Sigmoid colon (tissue), 4 donors: ENCODE measurements at regions not wholly inside any gene's neighbourhood (a gene's known extent, or its start where the extent isn't known, plus 50 kb on each side); places are given as distances from the start of the nearest gene placed in this dataset.

Experiments
- CTCF ChIP-seq, 4 experiments: fragments of 450-650 bp in 3 of 4; fragments of 200-600 bp in 1 of 4; IDR thresholded peaks; one replicate each; pipeline ENCODE4 v1.5.1; 2016 to 2019; ENCODE audit warnings: antibody characterized with exemption in 4 of 4, mild to moderate bottlenecking in 3 of 4, moderate library complexity in 2 of 4
- EP300 ChIP-seq, 4 donors: sonication (generic); formaldehyde crosslinking; IDR thresholded peaks; one replicate each; pipeline ENCODE4 v1.6.1; 2017; ENCODE audit warnings: antibody characterized with exemption in 4 of 4

- no peak for TF ChIP-seq CTCF (IDR thresholded peaks at IDR 0.05)
- no peak for TF ChIP-seq EP300 (IDR thresholded peaks at IDR 0.05)
Observed at GRCh38 chr1:211886551-211886950, 56.0 kb upstream of the LPGAT1 start.
